ENCODE measurements at regions not wholly inside any gene's neighbourhood (a gene's known extent, or its start where the extent isn't known, plus 50 kb on each side); places are given as distances from the start of the nearest gene placed in this dataset.

GRCh38 chr15:87777054-87777561 is 479.4 kb downstream of the NTRK3 start:
- no peak for ATAC-seq
- ChIA-PET RAD21 (ENCODE audit: low non-redundant PET in 1 of 2, low total read pairs in 2 of 2, uncharacterized antibody in 2 of 2, unreplicated experiment in 2 of 2) (no interaction called here), POLR2A (no interaction called here), CTCF (no interaction called here)
- TF ChIP-seq, protein P1, sequence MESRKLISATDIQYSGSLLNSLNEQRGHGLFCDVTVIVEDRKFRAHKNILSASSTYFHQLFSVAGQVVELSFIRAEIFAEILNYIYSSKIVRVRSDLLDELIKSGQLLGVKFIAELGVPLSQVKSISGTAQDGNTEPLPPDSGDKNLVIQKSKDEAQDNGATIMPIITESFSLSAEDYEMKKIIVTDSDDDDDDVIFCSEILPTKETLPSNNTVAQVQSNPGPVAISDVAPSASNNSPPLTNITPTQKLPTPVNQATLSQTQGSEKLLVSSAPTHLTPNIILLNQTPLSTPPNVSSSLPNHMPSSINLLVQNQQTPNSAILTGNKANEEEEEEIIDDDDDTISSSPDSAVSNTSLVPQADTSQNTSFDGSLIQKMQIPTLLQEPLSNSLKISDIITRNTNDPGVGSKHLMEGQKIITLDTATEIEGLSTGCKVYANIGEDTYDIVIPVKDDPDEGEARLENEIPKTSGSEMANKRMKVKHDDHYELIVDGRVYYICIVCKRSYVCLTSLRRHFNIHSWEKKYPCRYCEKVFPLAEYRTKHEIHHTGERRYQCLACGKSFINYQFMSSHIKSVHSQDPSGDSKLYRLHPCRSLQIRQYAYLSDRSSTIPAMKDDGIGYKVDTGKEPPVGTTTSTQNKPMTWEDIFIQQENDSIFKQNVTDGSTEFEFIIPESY (IDR thresholded peaks at IDR 0.05; ENCODE audit: extremely low read depth, insufficient replicate concordance, low read length), result no peak
- no peak for TF ChIP-seq YY1 (IDR thresholded peaks at IDR 0.05; ENCODE audit: extremely low read depth, insufficient replicate concordance, low read depth, low read length)
- no peak for TF ChIP-seq SRF (IDR thresholded peaks at IDR 0.05; ENCODE audit: low read depth)
- no peak for TF ChIP-seq ZNF274 (IDR thresholded peaks at IDR 0.05; ENCODE audit: low read depth, low read length)
- no peak for TF ChIP-seq TCF7L2 (IDR thresholded peaks at IDR 0.05; ENCODE audit: borderline replicate concordance, extremely low read depth, insufficient read depth, insufficient read length)
- TF ChIP-seq ELF1 (IDR thresholded peaks at IDR 0.05; ENCODE audit: borderline replicate concordance, low read depth), result no peak
- TF ChIP-seq SIN3A (IDR thresholded peaks at IDR 0.05; ENCODE audit: low read depth), result no peak
- TF ChIP-seq ATF3 (IDR thresholded peaks at IDR 0.05), result no peak
- TF ChIP-seq CBX3 (IDR thresholded peaks at IDR 0.05; ENCODE audit: low read depth), result no peak
- TF ChIP-seq JUND (IDR thresholded peaks at IDR 0.05), result no peak
- TF ChIP-seq EZH2 (IDR thresholded peaks at IDR 0.05), result no peak
- TF ChIP-seq SP1 (IDR thresholded peaks at IDR 0.05; ENCODE audit: low read depth), result no peak
- no peak for TF ChIP-seq ZFX (IDR thresholded peaks at IDR 0.05)
- TF ChIP-seq RAD21 (IDR thresholded peaks at IDR 0.05; ENCODE audit: low read depth), result no peak
- Histone ChIP-seq H3K27me3 (ENCODE audit: insufficient read depth, low read length) (no peaks in the 10 kb centered on the region), H3K9me2 (ENCODE audit: insufficient read depth) (no peaks in the 10 kb centered on the region), H2AFZ (ENCODE audit: low read depth, low read length, poor library complexity, severe bottlenecking) (no peak overlapping the region), H4K20me1 (ENCODE audit: insufficient read depth) (no peaks in the 10 kb centered on the region), H3K4me2 (ENCODE audit: low read length) (no peak overlapping the region), H3K4me3 (replicated peaks in 1 of 2; ENCODE audit: low read depth in 1 of 2, low read length in 2 of 2) (no peak overlapping the region), H3K27ac (ENCODE audit: low read depth, low read length) (no peak overlapping the region), H3K9me3 (ENCODE audit: control insufficient read depth in 1 of 2, insufficient read depth in 1 of 2, low read depth in 1 of 2, low read length in 2 of 2) (peaks cover 0 to 13% of the 10 kb centered on the region in 2 experiments; a peak in 2 of 4 replicates), H3K36me3 (ENCODE audit: control insufficient read depth in 1 of 2, insufficient read depth in 2 of 2, low read length in 2 of 2) (no peaks in the 10 kb centered on the region), H3K79me2 (ENCODE audit: insufficient read depth, low read length) (no peaks in the 10 kb centered on the region), H3K4me1 (ENCODE audit: control insufficient read depth in 1 of 2, insufficient read depth in 2 of 2, low read length in 2 of 2) (no peaks in the 10 kb centered on the region), H3K9ac (ENCODE audit: low read length) (no peak overlapping the region)
- DNase-seq (ENCODE audit: low read depth, low spot score), result no peak
- intact Hi-C loops (cut with micrococcal nuclease), result no loop called here
- BruUV-seq (replicated peaks), result no TSS peak
